GM21515 (cell line): ENCODE measurements at regions not wholly inside any gene's neighbourhood (a gene's known extent, or its start where the extent isn't known, plus 50 kb on each side); places are given as distances from the start of the nearest gene placed in this dataset.

ENCODE experiments used
- ATAC-seq: cut with Tn5 transposase; IDR thresholded peaks from one replicate; pipeline ENCODE4 v1.9.1; 2021; ENCODE audit not compliant: unreplicated experiment

DNA sequence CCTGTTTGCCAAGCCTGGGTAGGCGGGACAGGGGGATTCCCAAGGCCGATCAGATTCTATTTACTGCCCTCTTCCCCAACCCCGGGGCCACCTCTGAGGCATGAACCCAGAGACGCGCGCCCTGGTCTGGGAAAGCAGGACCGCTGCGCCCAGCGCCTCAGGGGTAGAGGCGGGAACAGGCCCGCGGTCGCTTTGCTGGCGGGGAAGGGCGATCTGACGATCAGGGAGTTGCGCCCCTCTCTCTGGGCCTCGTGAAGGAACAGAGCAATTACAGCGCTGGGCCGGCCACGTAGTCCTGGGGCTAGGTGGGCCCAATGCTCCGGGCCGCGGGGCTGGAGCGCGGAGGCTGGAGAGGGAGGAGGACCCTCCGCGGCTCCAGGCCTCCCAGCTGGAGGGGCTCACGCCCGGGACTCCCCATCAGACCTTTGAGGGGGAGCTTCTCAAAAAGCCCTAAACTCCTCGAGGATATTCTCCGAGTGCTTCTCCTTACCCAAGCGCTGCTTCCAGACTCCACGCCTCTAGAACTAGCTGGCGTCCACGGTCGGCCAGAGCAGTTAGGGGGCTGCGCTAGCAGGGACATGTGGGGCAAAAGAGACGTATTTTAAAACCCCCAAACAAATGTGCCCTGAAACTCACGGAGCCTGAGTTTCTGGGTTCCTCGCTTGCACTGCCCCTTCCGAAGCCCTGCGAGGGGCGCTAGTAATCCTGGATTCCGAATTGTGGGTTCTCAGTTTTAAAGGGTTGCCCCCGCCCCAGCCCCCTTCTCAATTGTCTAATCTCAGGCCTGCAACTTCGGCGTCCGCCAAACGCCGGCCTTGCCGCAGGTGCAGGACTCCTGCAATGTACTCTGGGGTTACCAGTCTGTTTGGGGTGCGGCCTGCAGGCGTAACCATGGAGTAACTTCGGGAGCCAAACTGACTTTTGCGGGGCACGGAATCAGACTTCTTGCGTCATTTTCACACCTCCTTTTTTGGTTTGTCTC is 57.6 kb downstream of the TMEM174 start:
- ATAC-seq: no peak

DNA sequence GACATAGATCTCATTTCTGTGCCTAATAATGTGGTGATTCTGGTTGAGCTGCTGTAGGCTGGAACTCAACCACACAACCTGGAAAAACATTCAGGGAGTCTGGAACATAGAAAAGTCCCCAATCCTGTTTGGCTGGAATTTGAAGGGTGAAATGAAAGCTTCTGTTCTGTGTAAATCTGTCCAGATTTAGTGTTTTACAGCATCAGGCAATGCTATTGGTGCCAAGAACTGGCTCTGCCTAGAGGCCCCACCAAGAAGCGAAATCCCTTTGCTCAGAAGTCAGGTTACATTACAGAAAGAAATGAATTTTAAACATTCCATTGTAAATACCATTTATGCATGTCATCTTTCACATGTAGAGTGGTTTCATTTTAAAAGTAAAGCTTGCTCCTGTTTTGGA is 56.3 kb downstream of the TMEM174 start:
- ATAC-seq: no peak

GRCh38 chr5:73228052-73228451 is 55.1 kb downstream of the TMEM174 start:
- no peak for ATAC-seq
